Ovary (tissue), 3 donors: ENCODE measurements at regions not wholly inside any gene's neighbourhood (a gene's known extent, or its start where the extent isn't known, plus 50 kb on each side); places are given as distances from the start of the nearest gene placed in this dataset.

ENCODE experiments used
- EP300 ChIP-seq: sonication (generic); formaldehyde crosslinking; IDR thresholded peaks from one replicate; pipeline ENCODE4 v1.6.1; 2017; ENCODE audit warnings: antibody characterized with exemption
- POLR2A ChIP-seq: fragments of 450-650 bp; IDR thresholded peaks from one replicate; pipeline ENCODE4 v1.6.1; 2017; ENCODE audit warnings: antibody characterized with exemption, mild to moderate bottlenecking, moderate library complexity
- TF ChIP-seq, protein P1 (sequence below), 3 donors: fragments of 450-650 bp in 2 of 3; fragments of 200-600 bp in 1 of 3; IDR thresholded peaks; one replicate each; pipeline versions ENCODE4 v1.5.1 to v1.8.0; 2016 to 2022; ENCODE audit warnings: antibody characterized with exemption in 3 of 3, mild to moderate bottlenecking in 1 of 3
- donor health status: DM: no; HTN: no; CAD: no.

DNA sequence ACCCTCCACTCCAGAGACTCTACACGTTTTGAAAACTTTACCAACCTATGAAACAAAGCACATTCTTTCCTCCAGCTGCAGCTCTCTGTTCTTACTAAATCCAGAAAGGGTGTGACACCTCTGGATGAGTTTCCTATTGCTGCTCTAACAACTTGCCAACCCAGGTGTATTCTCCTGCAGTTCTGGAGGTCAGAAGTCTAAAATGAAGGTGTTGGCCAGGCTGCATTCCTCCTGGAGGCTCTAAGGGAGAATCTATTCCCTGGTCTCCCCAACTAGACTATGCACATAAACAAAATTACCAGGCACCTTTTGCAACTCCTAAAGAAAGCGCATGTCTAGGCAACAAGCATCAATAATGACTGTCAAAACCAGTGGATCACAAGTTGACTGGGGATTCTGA lies 128.8 kb downstream of the NUFIP1 start:
- TF ChIP-seq POLR2A (no peak), EP300 (no peak)
- TF ChIP-seq, protein P1, sequence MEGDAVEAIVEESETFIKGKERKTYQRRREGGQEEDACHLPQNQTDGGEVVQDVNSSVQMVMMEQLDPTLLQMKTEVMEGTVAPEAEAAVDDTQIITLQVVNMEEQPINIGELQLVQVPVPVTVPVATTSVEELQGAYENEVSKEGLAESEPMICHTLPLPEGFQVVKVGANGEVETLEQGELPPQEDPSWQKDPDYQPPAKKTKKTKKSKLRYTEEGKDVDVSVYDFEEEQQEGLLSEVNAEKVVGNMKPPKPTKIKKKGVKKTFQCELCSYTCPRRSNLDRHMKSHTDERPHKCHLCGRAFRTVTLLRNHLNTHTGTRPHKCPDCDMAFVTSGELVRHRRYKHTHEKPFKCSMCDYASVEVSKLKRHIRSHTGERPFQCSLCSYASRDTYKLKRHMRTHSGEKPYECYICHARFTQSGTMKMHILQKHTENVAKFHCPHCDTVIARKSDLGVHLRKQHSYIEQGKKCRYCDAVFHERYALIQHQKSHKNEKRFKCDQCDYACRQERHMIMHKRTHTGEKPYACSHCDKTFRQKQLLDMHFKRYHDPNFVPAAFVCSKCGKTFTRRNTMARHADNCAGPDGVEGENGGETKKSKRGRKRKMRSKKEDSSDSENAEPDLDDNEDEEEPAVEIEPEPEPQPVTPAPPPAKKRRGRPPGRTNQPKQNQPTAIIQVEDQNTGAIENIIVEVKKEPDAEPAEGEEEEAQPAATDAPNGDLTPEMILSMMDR (IDR thresholded peaks at IDR 0.05), result no peak
